Tibial artery (tissue), 4 donors: ENCODE measurements at regions not wholly inside any gene's neighbourhood (a gene's known extent, or its start where the extent isn't known, plus 50 kb on each side); places are given as distances from the start of the nearest gene placed in this dataset.

Source experiments
- DNase-seq, 2 donors: peaks; one replicate each; pipeline ENCODE4 v3.0.0-alpha.2; 2019
- H3K27ac ChIP-seq, 2 donors: fragments of 200-600 bp; sonication (generic) in 1 of 2; 1 replicate in 1 of 2; 2 replicates in 1 of 2; pipeline ENCODE4 v1.5.1; 2018 to 2019; ENCODE audit warnings: mild to moderate bottlenecking in 1 of 2
- H3K27me3 ChIP-seq, 2 donors: fragments of 200-600 bp; sonication (generic) in 1 of 2; one replicate each; pipeline versions ENCODE4 v1.5.1 to v1.6.0; 2016 to 2019
- H3K36me3 ChIP-seq, 3 donors: fragments of 200-600 bp; sonication (generic) in 2 of 3; one replicate each; pipeline ENCODE4 v1.5.1; 2016 to 2019; ENCODE audit warnings: mild to moderate bottlenecking in 2 of 3
- H3K4me1 ChIP-seq, 4 donors: fragments of 200-600 bp; sonication (generic) in 2 of 4; 1 replicate in 3 of 4; 2 replicates in 1 of 4; pipeline ENCODE4 v1.5.1; 2016 to 2019
- H3K4me3 ChIP-seq, 2 donors: fragments of 200-600 bp; sonication (generic) in 1 of 2; 1 replicate in 1 of 2; 2 replicates in 1 of 2; pipeline ENCODE4 v1.5.1; 2018 to 2019; ENCODE audit warnings: mild to moderate bottlenecking in 2 of 2
- H3K9me3 ChIP-seq, 3 donors: fragments of 200-600 bp; sonication (generic) in 1 of 3; one replicate each; pipeline ENCODE4 v1.5.1; 2016 to 2019
- CTCF ChIP-seq, 2 experiments: fragments of 200-600 bp in 1 of 2; fragments of 450-650 bp in 1 of 2; IDR thresholded peaks; one replicate each; pipeline ENCODE4 v1.5.1; 2017 to 2019; ENCODE audit warnings: antibody characterized with exemption in 2 of 2, mild to moderate bottlenecking in 1 of 2, moderate library complexity in 1 of 2
- intact Hi-C: fragments of 100-400 bp; cut with DNase I; formaldehyde crosslinking; loops from one replicate; pipeline ENCODE4 v1.15.0; 2023; ENCODE audit warnings: low total_unique reads

DNA sequence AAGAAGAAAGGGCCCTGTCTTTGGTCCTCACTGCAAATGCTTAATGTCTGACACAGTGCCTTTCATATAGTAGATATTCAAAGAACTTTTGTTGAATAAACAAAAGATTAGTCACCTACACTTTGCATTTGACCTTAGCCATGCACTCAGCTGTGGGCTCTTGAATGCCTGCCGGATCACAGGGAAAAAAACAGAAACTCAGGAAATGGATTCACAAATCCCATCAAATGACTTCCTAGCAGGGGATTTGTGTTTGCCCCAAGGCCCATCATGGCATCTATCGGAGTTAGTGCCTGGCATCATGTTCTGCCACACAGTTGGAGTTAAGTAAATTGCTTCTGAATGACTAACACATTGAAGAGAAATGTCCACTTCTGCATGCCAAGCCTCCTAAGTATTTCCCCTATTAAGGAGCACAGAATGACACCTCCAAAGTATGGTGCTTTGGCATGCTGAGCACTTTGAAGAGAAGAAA lies 72.3 kb upstream of the DST start:
- intact Hi-C loops: no loop called here
- peaks cover 0 to 38% (median 23%) of the 10 kb centered on the region in 4 donors for H3K4me1 ChIP-seq
- peak overlapping the region; percentile 30 to 47 for H3K27ac ChIP-seq
- TF ChIP-seq CTCF (IDR thresholded peaks at IDR 0.05): no peak
- no peaks in the 10 kb centered on the region for H3K27me3 ChIP-seq
- no peaks in the 10 kb centered on the region for H3K36me3 ChIP-seq
- no peak overlapping the region for H3K4me3 ChIP-seq
- no peaks in the 10 kb centered on the region for H3K9me3 ChIP-seq
- no peak for DNase-seq

- Histone ChIP-seq H3K27me3 (no peaks in the 10 kb centered on the region), H3K9me3 (no peaks in the 10 kb centered on the region), H3K36me3 (no peaks in the 10 kb centered on the region), H3K27ac (peak overlapping the region; percentile 30 to 47), H3K4me1 (peaks cover 0 to 38% (median 23%) of the 10 kb centered on the region in 4 donors), H3K4me3 (no peak overlapping the region)
- intact Hi-C loops: no loop called here
- no peak for DNase-seq
- TF ChIP-seq CTCF (IDR thresholded peaks at IDR 0.05): no peak
Measured at GRCh38 chr6:56714273-56714672, 71.6 kb upstream of the DST start.

DNA sequence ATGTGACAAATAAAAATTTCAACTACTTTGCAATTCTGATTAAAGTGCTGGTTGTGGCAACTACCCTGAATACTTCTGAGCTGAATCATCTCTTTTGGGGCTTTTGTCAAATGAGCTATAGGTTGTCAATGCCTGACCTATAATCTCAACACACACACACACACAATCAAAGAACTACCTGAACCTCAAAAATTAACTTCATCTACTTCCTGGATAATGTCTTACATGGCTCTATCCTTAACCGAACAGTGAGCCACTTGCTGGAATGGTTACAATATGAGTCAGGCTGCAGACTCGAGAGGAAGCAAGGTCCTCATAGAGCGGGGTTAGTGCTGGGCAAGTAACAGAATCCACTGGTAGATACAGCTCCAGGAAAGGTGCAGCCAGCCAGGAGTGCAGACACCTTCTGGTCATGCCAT lies 70.6 kb upstream of the DST start:
- H3K27me3 ChIP-seq: no peaks in the 10 kb centered on the region
- H3K36me3 ChIP-seq: no peaks in the 10 kb centered on the region
- peak in 1 of 2 donors; percentile 54 for DNase-seq
- peaks cover 0 to 47% (median 23%) of the 10 kb centered on the region in 4 donors for H3K4me1 ChIP-seq
- intact Hi-C loops: no loop called here
- H3K9me3 ChIP-seq: no peaks in the 10 kb centered on the region
- H3K4me3 ChIP-seq: no peak overlapping the region
- TF ChIP-seq CTCF (IDR thresholded peaks at IDR 0.05): no peak
- peak overlapping the region; percentile 39 to 59 for H3K27ac ChIP-seq

- no peak for DNase-seq
- Histone ChIP-seq H3K4me1 (peaks cover 0 to 52% (median 23%) of the 10 kb centered on the region in 4 donors), H3K4me3 (no peak overlapping the region), H3K9me3 (no peaks in the 10 kb centered on the region), H3K27me3 (no peaks in the 10 kb centered on the region), H3K36me3 (no peaks in the 10 kb centered on the region), H3K27ac (no peak overlapping the region)
- TF ChIP-seq CTCF (IDR thresholded peaks at IDR 0.05): no peak
- intact Hi-C loops: no loop called here
Measured at GRCh38 chr6:56710967-56711366, 68.3 kb upstream of the DST start.

DNA sequence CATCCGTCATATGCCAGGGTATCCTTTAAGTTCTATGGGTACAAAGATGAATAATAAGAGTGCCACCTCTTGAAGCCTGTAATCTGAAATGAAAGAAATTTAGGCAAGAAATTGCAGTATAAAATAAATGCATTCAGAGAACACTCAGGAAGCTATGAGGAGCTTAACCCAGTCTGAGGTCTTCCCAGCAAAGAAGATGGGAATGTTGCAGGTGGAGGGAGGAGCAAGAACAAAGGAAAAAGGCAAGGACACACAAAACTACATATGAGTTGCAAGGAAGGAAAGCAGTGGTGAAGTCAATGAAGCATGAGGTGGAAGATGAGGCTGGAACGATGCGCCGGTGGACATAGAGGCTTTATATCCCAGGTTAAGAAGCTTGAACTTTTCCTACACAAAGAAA lies 67.0 kb upstream of the DST start:
- peaks cover 0 to 39% (median 13%) of the 10 kb centered on the region in 4 donors for H3K4me1 ChIP-seq
- intact Hi-C loops: no loop called here
- no peak for DNase-seq
- no peaks in the 10 kb centered on the region for H3K27me3 ChIP-seq
- H3K9me3 ChIP-seq: no peaks in the 10 kb centered on the region
- H3K36me3 ChIP-seq: no peaks in the 10 kb centered on the region
- H3K27ac ChIP-seq: peak overlapping the region; percentile 13 to 63
- H3K4me3 ChIP-seq: no peak overlapping the region
- no peak for TF ChIP-seq CTCF (IDR thresholded peaks at IDR 0.05)
